Skin of body (tissue), 1 donor: ENCODE measurements at regions not wholly inside any gene's neighbourhood (a gene's known extent, or its start where the extent isn't known, plus 50 kb on each side); places are given as distances from the start of the nearest gene placed in this dataset.

Experiments
- DNase-seq: peaks from one replicate; lab custom pipeline; 2025; lab: John Stamatoyannopoulos, UW

DNA sequence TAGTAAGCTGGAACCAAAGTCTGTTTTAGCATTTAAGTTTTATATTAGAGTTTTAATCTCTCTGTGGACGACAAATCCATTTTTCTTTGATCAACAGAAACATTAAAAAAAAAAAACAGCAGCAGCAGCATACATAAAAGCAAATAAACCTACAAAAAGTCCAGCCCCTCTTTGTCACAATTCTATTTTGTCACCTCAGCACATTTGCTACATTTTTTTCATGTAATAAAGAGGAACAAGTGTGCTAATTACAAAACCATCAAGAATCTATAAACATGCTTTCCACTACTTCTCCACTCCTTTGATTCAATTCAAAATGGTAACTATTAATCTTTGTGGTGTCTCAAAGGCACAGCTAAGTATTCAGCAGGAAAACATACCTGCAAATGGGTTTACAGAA, 259.8 kb upstream of the GNAI1 start:
- no peak for DNase-seq

DNA sequence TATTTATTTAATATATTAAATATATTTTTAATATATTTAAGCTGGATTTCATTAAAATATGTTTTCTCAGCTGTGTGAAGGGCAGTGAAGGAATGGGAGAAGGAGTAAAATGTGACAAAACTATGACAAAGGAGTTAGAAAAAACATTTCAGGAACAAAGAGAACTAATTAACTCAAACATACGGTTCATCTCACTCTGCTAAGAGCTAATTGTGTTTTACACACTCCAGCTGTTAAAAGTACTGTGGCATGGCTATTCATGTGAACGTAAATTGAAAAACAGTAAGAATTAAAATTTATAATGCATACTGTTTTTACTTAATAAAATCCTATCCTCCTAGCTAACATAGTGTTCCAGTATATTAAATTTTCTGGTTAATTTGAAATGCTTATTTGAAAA, 262.5 kb upstream of the GNAI1 start:
- no peak for DNase-seq

DNA sequence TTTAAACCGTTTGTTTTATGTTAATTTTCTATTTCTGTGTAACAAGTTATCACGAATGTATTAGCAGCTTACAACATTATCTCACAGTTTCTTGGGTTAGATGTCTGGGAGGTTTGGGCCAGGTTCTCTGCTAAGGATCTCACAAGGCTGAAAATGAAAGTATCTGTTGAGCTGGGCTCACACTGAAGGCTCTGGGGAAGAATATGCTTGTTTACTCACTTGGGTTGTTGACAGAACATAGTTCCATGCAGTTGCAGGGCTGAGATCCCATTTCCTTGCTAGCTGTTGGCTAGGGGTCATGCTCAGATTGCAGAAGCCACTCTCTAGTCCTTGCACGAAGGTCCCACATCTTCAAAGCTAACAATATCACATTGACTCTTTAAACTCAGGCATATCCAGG, 266.6 kb upstream of the GNAI1 start:
- DNase-seq: no peak

DNA sequence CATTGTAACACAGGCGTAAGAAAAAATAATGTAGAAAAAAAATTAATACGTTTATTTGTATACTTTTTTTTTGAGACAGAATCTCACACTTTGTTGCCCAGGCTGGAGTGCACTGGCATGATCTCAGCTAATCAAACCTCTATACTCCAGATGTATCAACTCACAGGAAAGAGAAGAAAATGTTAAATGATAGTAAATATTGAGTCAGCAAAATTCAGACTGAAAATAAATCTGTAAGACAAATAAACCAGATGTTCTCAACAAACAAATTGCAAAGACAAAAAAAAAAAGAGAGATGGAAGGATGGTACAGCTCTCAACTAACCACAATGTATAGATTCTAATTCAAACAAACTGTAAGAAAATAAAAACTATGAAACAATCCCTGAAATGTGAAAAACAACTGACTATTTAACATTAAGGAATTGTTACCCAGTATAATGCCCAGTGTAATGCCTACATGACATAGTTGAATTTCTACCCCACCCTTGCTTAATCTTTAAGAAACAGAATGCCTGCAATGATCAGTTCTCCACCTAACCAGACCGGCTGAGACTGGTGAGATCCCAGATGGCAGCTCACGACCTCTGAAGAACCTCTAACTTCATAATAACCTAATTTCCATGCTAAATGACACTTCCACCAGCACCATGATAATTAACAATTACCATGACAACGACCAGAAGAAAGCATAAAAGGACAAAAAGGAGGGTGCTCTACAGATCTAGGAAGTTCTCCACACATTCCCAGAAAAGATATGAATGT, 272.0 kb upstream of the GNAI1 start:
- no peak for DNase-seq

DNA sequence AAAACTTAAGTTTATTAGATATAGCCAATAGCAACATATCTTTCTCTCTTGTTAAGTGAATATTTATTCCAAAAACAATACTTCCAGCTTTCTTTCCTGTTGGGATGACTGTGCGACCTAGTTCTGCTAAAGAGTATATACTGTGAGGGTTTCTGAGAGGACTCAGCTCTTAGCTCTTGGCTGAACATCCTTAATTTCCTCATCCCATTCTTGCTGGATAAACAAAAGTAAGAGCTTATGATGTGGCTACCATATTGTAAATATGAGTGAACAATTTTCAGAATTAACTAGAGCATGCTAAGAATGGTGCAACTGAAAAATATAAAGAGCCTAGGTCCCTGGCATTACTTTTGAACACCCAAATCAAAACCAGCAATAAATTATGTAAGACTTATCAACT, 279.5 kb upstream of the GNAI1 start:
- no peak for DNase-seq

DNA sequence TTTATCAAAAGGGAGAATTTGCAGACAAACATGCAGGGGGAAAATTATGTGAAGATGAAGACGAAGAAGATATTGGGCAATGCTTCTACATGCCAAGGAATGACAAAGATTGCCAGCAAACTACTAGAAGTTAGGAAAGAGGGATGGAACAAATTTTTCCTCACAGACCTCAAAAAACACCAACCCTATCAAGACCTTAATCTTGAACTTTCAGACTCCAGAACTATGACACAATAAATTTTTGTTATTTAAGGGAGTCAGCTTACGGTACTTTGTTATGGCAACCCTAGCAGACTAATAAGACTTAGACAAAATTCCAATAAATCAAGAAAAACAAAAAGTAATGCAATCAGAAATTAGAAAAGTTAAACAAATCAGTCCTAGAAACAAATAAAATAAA, 280.0 kb upstream of the GNAI1 start:
- no peak for DNase-seq

DNA sequence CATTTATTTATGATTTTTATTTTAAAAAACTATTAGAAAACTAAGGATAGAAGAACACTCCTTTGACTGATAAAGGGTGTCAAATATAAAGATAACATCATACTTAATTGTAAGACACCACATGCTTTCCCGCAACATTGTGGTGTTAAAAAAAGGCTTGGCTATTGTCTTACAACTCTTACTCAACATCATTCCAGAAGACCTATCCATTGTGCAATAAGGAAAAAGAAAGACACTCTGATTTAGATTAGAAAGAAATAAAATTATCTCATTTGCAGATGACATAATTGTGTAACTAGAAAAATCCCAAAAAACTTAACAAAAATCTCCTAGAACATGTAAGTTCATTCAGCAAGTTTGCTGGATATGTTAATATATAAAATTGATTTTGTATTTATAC, 296.7 kb upstream of the GNAI1 start:
- DNase-seq: no peak

DNA sequence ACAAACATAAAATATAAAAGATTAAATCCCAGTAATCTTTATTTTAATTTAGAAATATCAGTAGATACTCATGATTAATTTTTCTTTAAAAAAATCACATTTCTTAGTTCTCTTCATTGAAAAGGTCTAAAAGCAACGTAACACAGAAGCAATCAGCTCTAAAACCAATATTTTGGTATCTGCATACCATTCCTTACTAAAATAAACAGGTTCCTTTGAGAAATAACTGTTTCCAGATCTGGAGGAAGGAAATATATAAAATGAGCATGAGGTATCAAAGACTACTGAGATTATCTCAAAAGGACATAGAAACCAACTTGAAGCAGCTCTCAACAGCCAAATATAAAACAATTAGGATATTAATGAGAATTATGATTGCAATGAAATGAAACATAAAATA, 301.0 kb upstream of the GNAI1 start:
- DNase-seq: no peak

DNA sequence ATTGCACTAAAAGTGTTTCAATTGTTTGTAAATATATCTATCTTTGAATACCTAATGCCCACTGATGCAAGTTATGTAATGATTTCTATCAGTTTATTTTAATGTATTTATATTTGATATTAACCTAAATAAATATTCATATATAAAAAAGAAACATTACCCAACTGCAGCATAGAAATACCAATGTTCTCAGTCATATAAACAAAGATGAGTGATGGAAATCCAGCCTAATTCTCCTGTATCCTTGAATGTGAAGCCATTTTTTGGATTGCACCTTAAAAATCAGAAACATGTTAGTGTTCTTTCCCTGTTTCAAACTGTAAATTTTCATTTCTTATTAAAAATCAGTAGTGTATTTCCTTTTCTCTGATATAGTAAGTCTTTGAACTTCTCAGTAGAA, 305.8 kb upstream of the GNAI1 start:
- no peak for DNase-seq

DNA sequence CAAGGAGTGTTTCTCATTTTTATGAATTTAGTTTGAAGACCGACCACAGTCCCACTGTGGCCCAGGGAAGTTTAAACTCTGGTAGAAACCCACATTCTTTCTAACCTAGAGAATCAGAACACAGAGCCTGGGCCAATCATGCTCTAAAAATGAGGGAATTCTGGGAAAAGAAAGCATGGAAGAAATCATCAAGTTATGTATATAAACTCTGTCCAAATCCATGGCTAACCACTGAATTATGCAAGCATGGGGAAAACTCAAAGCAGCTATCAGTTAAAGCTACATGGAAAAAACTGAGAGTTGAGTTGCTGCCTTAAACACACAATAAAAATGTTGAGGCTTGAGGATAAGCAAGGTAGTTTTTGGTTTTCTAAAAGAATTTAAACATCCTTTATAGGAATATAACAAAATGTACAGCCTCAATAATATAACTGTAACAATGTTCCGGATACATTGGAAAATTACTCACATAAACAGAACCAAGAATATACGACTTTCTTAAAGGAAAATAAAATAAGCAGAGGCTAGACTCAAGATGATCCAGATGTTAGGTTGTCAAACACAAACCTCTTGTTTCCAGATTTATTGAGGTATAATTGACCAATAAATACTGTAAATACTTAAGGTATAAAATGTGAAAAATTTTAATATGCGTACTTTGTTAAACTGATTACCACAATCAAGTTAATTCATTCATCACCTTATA, 311.2 kb upstream of the GNAI1 start:
- DNase-seq: peak; percentile 3

DNA sequence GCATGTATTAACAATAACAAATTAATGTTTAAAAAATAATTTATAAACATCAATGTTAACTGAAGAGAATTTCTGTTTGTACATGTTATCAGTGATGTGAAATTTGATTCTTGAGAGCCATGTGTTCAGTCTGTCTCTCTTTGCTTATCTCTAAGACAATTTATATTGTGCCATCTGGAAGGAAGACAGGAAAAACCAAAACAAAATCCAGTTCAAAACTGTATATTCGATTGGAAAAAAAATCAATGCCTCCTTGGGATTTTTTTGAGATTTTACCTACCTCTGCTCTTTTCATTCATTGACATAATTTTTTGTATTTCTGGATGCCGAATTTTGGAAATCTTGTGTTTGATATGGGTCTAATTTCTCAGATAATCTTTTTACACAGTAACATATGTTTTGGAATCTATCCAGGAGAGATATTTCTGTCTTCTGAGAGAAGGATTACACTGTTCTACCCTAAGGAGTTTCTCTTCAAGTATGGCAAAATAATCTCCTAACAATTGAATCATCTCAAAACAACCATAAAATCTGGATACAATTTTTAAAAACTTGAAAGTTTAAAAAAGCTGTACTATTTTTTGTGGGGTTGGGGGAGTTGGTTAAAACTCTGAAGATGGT, 311.9 kb upstream of the GNAI1 start:
- DNase-seq: peak; percentile 3

DNA sequence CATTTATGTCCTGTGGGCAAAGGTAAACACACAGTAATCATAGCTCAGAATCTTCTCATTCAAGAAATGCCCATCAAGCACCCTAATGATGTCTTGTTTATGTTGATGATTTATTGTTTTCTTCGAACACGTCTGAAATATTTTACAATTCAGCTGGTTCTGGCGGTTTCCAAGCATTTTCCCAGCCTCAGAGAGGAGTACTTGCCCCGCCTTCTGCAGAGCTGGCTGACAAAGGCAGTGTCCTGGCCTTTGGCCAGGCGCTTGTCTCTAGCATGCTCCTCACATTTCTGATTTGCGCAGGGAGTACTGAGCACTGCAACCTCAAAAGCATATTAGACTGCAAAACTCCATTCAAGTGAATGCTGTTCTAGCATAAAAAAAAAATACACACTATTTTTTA, 314.2 kb upstream of the GNAI1 start:
- DNase-seq: peak; percentile 41

DNA sequence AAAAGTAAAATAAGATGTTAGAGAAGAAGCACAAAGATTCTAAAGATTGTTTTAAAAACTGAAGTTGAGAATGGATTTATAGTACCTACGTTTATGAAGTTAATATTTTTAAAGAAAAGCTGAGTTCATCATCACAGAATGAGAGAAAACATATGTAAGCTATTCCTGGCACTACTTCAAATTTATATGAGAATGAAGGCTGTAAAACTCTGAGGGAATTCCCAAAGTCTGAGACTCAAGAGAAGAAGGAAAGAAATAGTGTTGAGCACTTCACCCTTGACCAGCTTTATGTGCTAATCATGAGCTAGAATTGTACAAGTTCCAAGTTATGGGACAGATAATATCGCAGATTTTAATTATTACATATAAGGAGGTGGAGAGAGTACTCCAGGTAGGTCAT, 323.7 kb upstream of the GNAI1 start:
- peak; percentile 29 for DNase-seq

DNA sequence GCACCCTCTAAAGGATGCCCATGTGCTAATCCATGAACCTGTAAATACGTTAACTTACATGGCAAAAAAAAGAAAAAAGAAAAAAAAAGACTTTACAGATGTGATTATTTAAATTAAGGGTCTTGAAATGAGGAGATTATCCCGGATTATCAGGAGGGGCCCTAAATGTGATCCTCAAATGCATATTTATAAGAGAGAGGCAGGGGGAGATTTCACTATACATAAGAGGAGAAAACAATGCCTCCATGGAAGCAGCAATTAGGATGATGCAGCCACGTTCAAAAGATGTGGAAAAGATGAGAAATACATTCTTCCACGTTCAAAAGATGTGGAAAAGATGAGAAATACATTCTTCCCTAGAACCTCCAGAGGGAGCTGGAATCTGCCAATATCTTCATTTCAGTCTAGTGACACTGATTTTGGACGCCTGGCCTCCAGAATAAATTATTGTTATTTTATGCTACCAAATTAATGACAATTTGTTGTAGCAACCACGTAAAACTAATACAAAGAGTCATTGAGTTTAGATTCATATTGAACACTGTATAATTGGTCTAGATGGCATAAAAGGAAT, 328.4 kb upstream of the GNAI1 start:
- peak; percentile 4 for DNase-seq

DNA sequence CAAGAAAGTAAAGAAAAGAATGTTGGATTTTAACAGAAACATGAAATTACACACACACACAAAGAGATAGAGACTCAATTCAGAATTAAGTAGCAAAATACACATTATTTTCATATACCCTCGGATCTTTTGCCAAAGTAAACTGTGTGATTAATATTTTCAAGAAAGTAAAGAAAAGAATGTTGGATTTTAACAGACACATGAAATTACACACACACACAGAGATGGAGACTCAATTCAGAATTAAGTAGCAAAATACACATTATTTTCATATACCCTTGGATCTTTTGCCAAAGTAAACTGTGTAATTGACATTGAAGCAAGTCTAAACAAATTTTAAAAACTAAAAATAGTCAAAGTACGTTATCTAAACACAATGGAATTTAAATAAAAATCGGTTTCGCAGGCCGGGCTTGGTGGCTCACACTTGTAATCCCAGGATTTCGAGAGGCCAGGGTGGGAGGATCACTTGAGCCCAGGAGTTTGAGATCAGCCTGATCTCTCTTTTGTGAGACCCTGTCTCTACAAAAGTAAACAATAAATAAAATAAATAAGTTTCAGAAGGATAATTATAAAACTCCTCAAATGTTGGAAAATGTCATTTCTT, 337.3 kb upstream of the MAGI2 start:
- DNase-seq: no peak

DNA sequence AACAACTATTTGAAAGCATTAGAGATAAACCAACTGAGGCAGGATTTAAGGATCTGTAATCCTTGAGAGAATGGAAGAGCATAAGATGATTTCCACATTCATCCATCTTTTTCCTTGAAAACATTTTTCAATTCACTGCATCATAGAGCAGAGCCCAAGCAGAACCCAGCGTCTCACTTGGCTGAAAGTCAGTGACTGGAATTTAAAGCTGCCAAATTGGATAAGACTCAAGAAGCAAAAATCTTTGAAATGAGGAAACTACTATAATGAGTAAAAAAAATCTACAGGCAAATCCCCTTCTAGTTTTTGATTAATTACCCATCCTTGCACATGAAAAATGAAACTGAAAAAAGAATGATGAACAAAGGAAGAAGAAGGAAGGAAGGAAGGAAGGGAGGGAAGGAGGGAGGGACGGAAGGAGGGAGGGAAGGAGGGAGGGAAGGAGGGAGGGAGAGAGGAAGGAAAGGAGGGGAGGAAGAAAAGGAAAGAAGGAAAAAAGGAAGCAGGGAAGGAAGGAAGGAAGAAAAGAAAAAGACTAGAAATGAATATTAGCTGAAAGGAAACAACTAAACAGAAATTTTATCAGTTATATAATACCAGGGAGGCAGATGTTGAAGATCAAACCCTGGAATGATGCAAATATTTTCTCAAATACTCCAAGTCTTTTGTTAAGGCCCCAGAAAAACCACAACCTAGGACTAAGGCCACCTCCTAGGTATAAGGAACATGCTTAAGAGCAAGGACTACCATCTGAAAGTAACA, 336.3 kb upstream of the MAGI2 start:
- DNase-seq: no peak

DNA sequence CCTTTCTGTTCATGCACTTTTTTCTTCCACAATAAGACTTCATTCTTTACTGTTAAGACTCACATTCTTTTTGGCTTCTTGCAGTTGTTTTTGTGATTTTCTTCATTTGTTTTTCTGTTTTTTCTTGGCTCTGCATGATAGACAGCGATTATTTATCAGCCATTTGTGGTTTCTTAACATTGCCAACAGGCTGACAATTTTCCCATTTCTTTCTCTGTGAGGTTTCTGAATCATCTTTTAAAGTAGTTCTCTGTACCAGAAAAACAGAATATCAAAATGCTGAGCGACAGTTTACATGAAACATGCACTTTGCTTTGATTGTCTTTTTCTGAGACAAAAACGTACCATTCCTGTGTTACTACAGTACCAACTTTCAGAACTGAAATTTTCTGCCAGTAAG, 334.2 kb upstream of the MAGI2 start:
- DNase-seq: no peak

DNA sequence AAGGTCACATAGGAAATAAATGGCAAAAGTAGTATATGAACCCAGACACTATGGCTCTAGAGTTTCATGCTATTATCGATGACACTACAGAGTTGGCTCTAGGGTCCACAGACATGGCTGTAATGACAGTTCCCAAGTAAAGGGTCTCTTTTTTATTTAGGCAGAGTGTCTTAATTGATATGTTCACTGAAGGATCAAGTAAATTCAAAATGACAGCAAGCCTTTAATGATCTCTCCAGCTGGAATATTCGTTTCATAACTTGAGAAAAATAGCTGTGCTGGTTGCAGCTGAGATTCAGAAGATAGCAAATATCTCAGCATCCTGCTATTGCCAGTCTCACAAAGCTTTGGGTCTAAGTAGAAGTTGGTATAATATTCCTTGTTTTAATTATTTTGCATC, 333.6 kb upstream of the MAGI2 start:
- no peak for DNase-seq

DNA sequence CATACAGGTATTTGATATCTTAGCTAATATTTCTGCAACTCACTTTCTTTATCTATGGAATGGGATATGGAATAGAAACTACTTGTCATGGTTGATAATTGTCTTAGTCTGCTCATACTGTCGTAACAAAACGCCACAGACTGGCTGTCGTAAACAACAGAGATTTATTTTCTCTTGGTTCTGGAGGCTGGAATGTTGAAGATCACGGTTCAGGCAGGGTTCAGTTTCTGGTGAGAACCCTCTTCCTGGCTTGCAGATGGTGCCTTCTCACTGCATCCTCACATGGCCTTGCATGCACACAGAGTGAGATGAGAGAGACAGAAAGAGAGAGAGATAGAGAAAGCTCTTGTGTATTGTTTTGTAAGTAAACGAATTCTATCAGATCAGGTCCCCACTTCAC, 332.7 kb upstream of the MAGI2 start:
- no peak for DNase-seq

DNA sequence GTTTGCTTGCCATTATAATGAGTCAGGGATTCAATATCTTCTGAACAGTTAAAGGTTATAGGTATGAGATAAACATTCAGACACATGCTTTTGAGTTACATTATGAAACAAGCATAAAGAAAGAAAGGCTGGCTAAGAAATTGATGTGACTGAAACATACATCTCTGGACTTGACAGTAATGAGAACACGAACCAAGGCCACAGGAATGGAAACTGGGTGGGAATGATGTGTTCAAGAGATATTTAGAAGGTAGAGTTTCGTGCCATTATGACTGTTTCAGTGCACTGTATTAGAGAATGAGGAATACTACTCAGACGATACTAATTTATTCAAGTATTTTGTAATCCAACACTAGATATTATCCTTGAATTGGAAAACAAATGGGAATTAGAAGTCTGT, 332.1 kb upstream of the MAGI2 start:
- DNase-seq: no peak

DNA sequence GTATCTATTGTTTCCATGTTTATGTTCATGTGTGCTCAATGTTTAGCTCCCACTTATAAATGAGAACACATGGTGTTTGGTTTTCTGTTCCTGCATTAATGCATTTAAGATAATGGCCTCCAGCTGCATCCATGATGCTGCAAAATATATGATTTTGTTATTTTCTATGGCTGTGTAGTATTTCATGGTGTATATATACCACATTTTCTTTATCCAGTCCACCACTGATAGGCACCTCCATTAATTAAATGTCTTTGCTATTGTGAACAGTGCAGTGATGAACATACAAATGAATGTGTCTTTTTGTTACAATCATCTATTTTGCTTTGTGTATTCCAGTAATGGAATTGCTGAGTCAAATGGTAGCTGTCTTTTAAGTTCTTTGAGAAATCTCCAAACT, 329.4 kb upstream of the MAGI2 start:
- no peak for DNase-seq
